Progenitor cell of endocrine pancreas (in vitro differentiated cells): ENCODE measurements at regions not wholly inside any gene's neighbourhood (a gene's known extent, or its start where the extent isn't known, plus 50 kb on each side); places are given as distances from the start of the nearest gene placed in this dataset.

Experiments used
- DNase-seq: peaks from one replicate; pipeline ENCODE4 v3.0.0; 2021; ENCODE audit warnings: low spot score; ENCODE audit not compliant: unreplicated experiment
- H3K27ac Mint-ChIP-seq: 2 replicates; pipeline ENCODE4 v1.8.0; 2021; ENCODE audit warnings: mild to moderate bottlenecking, moderate library complexity, mixed read lengths
- H3K27me3 Mint-ChIP-seq: 2 replicates; pipeline ENCODE4 v1.8.0; 2021; ENCODE audit warnings: mixed read lengths
- H3K36me3 Mint-ChIP-seq: 2 replicates; pipeline ENCODE4 v1.8.0; 2022; ENCODE audit warnings: mixed read lengths; ENCODE audit not compliant: insufficient read depth
- H3K4me1 Mint-ChIP-seq: 2 replicates; pipeline ENCODE4 v1.8.0; 2021; ENCODE audit warnings: low read depth, mixed read lengths
- H3K4me3 Mint-ChIP-seq: 2 replicates; pipeline ENCODE4 v1.8.0; 2021; ENCODE audit warnings: low read depth, mild to moderate bottlenecking, moderate library complexity, mixed read lengths
- H3K9me3 Mint-ChIP-seq: 2 replicates; pipeline ENCODE4 v1.8.0; 2021; ENCODE audit warnings: low read depth, mixed read lengths
- TF ChIP-seq, protein P1 (sequence below): fragments of 200-600 bp; sonication (generic); IDR thresholded peaks from one replicate; pipeline ENCODE4 v1.5.0; 2021; ENCODE audit warnings: antibody characterized with exemption, mild to moderate bottlenecking; ENCODE audit not compliant: unreplicated experiment

DNA sequence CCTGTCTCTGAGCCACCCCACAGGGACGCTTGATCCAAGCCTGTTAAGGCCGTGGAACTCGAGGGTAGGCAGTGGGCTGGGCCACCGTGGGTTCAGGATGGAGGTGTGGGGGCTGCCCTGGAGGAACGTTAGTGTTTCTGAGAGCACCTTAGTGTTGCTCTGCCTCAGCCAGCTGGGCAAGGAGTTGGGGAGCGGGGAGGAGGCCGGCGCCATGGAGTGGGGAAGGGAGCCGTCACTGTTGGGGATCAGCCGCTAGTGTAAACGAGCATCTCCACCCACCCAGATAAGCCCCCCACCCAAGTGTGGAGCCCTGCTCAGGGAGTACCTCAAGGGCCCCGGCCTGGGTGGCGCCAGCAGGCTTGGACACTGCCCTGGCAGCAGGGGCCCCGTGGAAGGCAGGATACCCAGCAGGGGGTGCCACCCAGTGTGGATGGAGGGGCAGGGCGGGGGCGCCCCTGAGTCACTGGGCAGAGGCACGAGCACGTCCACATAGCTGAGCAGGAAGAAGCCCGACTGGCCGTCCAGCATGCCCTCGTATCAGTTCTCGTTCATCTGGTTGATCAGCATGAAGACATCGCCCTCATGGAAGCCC is 98.6 kb downstream of the KPNA2 start:
- DNase-seq = no peak
- H3K4me3 Mint-ChIP-seq = no peak overlapping the region
- H3K4me1 Mint-ChIP-seq = no peaks in the 10 kb centered on the region
- peaks cover 9% of the 10 kb centered on the region for H3K36me3 Mint-ChIP-seq
- TF ChIP-seq, protein P1, sequence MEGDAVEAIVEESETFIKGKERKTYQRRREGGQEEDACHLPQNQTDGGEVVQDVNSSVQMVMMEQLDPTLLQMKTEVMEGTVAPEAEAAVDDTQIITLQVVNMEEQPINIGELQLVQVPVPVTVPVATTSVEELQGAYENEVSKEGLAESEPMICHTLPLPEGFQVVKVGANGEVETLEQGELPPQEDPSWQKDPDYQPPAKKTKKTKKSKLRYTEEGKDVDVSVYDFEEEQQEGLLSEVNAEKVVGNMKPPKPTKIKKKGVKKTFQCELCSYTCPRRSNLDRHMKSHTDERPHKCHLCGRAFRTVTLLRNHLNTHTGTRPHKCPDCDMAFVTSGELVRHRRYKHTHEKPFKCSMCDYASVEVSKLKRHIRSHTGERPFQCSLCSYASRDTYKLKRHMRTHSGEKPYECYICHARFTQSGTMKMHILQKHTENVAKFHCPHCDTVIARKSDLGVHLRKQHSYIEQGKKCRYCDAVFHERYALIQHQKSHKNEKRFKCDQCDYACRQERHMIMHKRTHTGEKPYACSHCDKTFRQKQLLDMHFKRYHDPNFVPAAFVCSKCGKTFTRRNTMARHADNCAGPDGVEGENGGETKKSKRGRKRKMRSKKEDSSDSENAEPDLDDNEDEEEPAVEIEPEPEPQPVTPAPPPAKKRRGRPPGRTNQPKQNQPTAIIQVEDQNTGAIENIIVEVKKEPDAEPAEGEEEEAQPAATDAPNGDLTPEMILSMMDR = no peak
- no peak overlapping the region for H3K27ac Mint-ChIP-seq
- H3K9me3 Mint-ChIP-seq = no peaks in the 10 kb centered on the region
- no peaks in the 10 kb centered on the region for H3K27me3 Mint-ChIP-seq

DNA sequence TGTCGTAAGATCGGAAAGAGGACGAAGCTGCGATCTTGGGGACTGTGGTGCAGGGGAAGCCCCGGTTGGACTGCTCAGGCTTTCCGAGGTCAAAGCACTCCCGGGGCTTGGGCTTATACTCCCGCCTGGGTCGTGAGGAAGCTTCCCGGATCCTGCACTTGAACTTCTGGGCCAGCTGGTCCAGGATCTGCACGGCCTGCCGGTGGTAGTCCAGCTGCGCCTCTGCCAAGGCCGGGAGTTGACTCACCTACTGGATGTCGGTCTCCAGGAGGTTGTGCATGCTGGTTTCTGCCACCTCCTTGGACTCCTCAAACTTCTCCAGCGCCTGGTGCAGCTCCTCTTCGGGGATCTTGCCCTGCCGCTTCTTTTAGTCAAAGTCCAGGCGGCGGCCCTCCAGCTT is 99.2 kb downstream of the KPNA2 start:
- TF ChIP-seq, protein P1 = no peak
- Mint-ChIP-seq H3K4me1 (no peaks in the 10 kb centered on the region), H3K4me3 (no peak overlapping the region), H3K27me3 (no peaks in the 10 kb centered on the region), H3K36me3 (peaks cover 9% of the 10 kb centered on the region), H3K9me3 (no peaks in the 10 kb centered on the region), H3K27ac (no peak overlapping the region)
- DNase-seq = no peak

DNA sequence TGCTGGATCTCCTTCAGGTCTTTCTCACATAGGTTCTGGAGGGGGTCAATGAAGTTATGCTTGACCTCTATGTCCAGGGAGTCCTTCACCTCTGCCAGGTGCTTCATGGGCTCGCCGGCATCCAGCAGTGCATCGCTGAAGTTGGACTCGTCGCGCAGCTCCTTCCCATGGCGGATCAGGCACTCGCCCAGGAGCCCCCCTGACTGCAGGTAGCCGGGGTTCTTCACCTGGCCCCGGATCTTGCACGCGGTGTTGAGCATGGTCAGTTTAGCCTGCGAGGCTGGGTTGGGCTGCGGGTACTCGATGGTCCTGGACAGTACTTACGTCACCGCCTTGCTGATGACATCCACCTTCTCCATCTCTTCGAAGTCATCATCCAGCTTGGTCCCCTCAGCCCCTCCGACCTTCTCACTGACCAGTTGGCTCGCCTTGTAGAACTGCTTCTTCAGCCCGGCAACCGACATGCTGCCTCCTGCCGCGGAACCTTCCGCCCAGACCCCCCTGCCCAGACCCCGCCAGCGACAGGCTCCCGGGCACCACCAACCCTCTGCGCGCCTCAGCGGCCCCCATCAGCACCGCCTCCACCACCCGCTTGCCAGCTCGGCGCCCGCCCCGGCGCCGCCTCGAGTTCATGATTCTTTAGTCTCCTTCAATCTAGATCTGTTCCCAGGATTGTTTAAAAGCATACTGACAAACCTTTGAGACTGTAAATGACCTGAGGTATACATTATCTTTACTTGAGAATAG is 99.8 kb downstream of the KPNA2 start:
- TF ChIP-seq, protein P1 = no peak

DNA sequence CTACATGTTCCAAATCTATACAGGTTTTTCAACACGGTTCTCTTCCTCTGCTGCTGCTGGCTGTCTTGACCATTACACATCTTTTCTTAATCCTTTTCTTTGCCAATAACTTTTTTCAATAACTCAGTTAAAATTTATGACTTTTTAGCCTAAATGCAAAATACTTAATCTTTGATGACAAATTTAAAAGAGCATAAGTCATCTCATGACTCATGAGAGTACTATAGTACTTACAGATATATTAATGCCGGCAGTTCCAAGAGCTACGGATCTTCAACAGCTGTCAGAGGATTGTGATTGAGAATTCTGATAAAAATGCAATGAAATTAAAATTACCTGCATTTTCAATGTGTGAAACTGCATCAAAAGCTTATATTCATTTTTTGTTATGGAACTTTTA is 105.5 kb downstream of the KPNA2 start:
- Mint-ChIP-seq H3K27me3 (no peaks in the 10 kb centered on the region), H3K4me3 (no peak overlapping the region), H3K27ac (no peak overlapping the region), H3K4me1 (no peaks in the 10 kb centered on the region), H3K9me3 (no peaks in the 10 kb centered on the region), H3K36me3 (no peaks in the 10 kb centered on the region)
- no peak for DNase-seq
- TF ChIP-seq, protein P1 = no peak

More for the DNA sequence above, 99.8 kb downstream of the KPNA2 start:
- no peaks in the 10 kb centered on the region for H3K27me3 Mint-ChIP-seq
- DNase-seq = no peak
- peaks cover 6% of the 10 kb centered on the region for H3K36me3 Mint-ChIP-seq
- no peak overlapping the region for H3K4me3 Mint-ChIP-seq
- H3K9me3 Mint-ChIP-seq = no peaks in the 10 kb centered on the region
- no peak overlapping the region for H3K27ac Mint-ChIP-seq
- H3K4me1 Mint-ChIP-seq = no peaks in the 10 kb centered on the region

DNA sequence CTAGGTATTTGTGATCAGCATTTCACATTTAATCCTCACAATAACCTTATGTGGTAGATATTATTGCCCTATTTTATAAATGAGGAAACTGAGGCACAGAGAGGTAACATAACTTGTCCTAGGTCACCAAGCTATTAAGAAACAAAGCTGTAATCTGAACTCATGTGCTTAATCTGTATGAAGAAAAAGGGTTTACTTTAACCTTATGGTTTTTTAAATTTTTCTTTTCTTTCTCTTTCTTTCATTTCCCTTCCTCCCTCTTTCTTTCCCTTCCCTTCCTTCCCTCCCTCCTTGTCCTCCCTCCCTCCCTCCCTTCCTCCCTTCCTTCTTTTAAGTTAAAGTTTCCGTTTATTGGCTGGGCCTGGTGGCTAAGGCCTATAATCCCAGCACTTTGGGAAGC is 105.2 kb upstream of the AMZ2 start:
- Mint-ChIP-seq H3K4me3 (no peak overlapping the region), H3K27ac (no peak overlapping the region), H3K4me1 (no peaks in the 10 kb centered on the region), H3K27me3 (no peaks in the 10 kb centered on the region), H3K9me3 (no peaks in the 10 kb centered on the region), H3K36me3 (no peaks in the 10 kb centered on the region)
- no peak for DNase-seq
- TF ChIP-seq, protein P1 = no peak
